ENCODE measurements at regions not wholly inside any gene's neighbourhood (a gene's known extent, or its start where the extent isn't known, plus 50 kb on each side); places are given as distances from the start of the nearest gene placed in this dataset.
"Not testable (repeated sequence)": the region's sequence is repeated elsewhere in the genome, so short reads cannot be mapped to it uniquely, and the experiment has no call there.

DNA sequence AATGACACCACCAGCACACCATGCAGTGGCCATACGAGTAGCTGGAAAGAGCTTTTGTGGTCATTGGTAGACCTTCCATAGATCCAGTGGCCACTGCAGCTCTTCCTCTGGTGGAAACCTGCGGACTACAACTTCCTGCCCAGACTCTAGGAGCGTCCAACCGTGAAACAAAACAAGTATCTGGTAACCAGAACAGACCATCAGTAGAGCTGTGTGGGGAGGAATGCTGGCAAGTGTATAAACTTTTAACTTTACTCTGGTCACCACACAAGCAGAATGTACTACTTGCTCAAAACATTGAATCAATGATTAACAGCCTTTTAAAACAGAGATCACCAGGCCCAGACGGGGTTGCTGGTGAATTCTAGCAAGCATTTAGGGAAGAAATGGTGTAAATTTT lies 154.7 kb upstream of the DGKB start:
- no peak for ATAC-seq
- TF ChIP-seq OSR1 (CRISPR knock-in tag; IDR thresholded peaks at IDR 0.05), result no peak

GRCh38 chr7:15054304-15054703 lies 151.8 kb upstream of the DGKB start:
- ATAC-seq, result not testable (repeated sequence)

- TF ChIP-seq CREB5 (CRISPR knock-in tag; IDR thresholded peaks at IDR 0.05; ENCODE audit: low read depth), result no peak
- TF ChIP-seq CSDC2 (CRISPR knock-in tag; IDR thresholded peaks at IDR 0.05), result no peak
- TF ChIP-seq TOX (CRISPR knock-in tag; IDR thresholded peaks at IDR 0.05; ENCODE audit: borderline replicate concordance), result no peak
- no peak for TF ChIP-seq ZC3H10 (CRISPR knock-in tag; IDR thresholded peaks at IDR 0.05)
- no peak for TF ChIP-seq PATZ1 (CRISPR knock-in tag; IDR thresholded peaks at IDR 0.05; ENCODE audit: borderline replicate concordance)
- TF ChIP-seq ISL1 (CRISPR knock-in tag; IDR thresholded peaks at IDR 0.05), result no peak
- TF ChIP-seq, protein P1, sequence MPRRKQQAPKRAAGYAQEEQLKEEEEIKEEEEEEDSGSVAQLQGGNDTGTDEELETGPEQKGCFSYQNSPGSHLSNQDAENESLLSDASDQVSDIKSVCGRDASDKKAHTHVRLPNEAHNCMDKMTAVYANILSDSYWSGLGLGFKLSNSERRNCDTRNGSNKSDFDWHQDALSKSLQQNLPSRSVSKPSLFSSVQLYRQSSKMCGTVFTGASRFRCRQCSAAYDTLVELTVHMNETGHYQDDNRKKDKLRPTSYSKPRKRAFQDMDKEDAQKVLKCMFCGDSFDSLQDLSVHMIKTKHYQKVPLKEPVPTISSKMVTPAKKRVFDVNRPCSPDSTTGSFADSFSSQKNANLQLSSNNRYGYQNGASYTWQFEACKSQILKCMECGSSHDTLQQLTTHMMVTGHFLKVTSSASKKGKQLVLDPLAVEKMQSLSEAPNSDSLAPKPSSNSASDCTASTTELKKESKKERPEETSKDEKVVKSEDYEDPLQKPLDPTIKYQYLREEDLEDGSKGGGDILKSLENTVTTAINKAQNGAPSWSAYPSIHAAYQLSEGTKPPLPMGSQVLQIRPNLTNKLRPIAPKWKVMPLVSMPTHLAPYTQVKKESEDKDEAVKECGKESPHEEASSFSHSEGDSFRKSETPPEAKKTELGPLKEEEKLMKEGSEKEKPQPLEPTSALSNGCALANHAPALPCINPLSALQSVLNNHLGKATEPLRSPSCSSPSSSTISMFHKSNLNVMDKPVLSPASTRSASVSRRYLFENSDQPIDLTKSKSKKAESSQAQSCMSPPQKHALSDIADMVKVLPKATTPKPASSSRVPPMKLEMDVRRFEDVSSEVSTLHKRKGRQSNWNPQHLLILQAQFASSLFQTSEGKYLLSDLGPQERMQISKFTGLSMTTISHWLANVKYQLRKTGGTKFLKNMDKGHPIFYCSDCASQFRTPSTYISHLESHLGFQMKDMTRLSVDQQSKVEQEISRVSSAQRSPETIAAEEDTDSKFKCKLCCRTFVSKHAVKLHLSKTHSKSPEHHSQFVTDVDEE (CRISPR knock-in tag; IDR thresholded peaks at IDR 0.05), result no peak
- TF ChIP-seq SNAI2 (CRISPR knock-in tag; IDR thresholded peaks at IDR 0.05), result no peak
- TF ChIP-seq BACH2 (CRISPR knock-in tag; IDR thresholded peaks at IDR 0.05; ENCODE audit: borderline replicate concordance), result no peak
- TF ChIP-seq ESRRG (CRISPR knock-in tag; IDR thresholded peaks at IDR 0.05), result no peak
- TF ChIP-seq ARNTL (CRISPR knock-in tag; IDR thresholded peaks at IDR 0.05; ENCODE audit: borderline replicate concordance, low read depth), result no peak
- no peak for TF ChIP-seq ZNF70 (CRISPR knock-in tag; IDR thresholded peaks at IDR 0.05)
- TF ChIP-seq ZNF565 (CRISPR knock-in tag; conservative IDR thresholded peaks at IDR 0.05; ENCODE audit: low read depth), result no peak
- TF ChIP-seq CSRNP3 (CRISPR knock-in tag; IDR thresholded peaks at IDR 0.05), result no peak
- TF ChIP-seq ZFP3 (CRISPR knock-in tag; IDR thresholded peaks at IDR 0.05), result no peak
- TF ChIP-seq OSR1 (CRISPR knock-in tag; IDR thresholded peaks at IDR 0.05), result no peak
- TF ChIP-seq TCF4 (CRISPR knock-in tag; IDR thresholded peaks at IDR 0.05; ENCODE audit: borderline replicate concordance), result no peak
- ATAC-seq, result no peak
Observed at GRCh38 chr7:15049157-15049556, 146.6 kb upstream of the DGKB start.

DNA sequence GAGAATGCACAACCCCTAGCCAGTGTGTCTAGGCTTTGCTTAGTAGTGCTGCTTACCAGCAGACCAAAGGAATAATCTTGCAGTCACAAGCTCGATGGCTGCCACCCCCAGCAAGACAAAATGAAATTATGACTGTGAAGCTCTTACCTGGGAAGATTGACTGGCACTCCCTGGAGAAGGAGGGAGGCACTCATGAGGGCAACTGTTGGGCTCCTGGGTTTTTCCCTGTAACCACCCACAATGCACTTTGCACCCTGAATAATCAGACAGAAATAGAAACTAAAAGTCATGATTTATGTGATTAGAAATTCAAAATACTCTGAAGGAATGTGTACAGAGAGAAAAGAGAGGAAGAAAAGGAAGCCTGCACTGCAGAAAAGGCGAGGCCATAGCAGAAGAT lies 144.3 kb upstream of the DGKB start:
- ATAC-seq, result no peak
- TF ChIP-seq RARB (CRISPR knock-in tag; IDR thresholded peaks at IDR 0.05), result no peak
- no peak for TF ChIP-seq ARNTL (CRISPR knock-in tag; IDR thresholded peaks at IDR 0.05; ENCODE audit: borderline replicate concordance, low read depth)
- TF ChIP-seq ESRRG (CRISPR knock-in tag; IDR thresholded peaks at IDR 0.05), result no peak
- no peak for TF ChIP-seq ZC3H10 (CRISPR knock-in tag; IDR thresholded peaks at IDR 0.05)
- TF ChIP-seq ZNF70 (CRISPR knock-in tag; IDR thresholded peaks at IDR 0.05), result no peak

GRCh38 chr7:15043931-15044330 lies 141.4 kb upstream of the DGKB start:
- ATAC-seq, result no peak
- TF ChIP-seq, protein P2, sequence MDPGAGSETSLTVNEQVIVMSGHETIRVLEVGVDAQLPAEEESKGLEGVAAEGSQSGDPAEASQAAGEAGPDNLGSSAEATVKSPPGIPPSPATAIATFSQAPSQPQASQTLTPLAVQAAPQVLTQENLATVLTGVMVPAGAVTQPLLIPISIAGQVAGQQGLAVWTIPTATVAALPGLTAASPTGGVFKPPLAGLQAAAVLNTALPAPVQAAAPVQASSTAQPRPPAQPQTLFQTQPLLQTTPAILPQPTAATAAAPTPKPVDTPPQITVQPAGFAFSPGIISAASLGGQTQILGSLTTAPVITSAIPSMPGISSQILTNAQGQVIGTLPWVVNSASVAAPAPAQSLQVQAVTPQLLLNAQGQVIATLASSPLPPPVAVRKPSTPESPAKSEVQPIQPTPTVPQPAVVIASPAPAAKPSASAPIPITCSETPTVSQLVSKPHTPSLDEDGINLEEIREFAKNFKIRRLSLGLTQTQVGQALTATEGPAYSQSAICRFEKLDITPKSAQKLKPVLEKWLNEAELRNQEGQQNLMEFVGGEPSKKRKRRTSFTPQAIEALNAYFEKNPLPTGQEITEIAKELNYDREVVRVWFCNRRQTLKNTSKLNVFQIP (CRISPR knock-in tag; IDR thresholded peaks at IDR 0.05; ENCODE audit: borderline replicate concordance, low read depth), result no peak
- TF ChIP-seq TCF4 (CRISPR knock-in tag; IDR thresholded peaks at IDR 0.05; ENCODE audit: borderline replicate concordance) (no peak), RARB (CRISPR knock-in tag; IDR thresholded peaks at IDR 0.05) (no peak), CSDC2 (CRISPR knock-in tag; IDR thresholded peaks at IDR 0.05) (no peak), ZNF8 (CRISPR knock-in tag; IDR thresholded peaks at IDR 0.05) (no peak), ARNTL (CRISPR knock-in tag; IDR thresholded peaks at IDR 0.05; ENCODE audit: borderline replicate concordance, low read depth) (no peak), PATZ1 (CRISPR knock-in tag; IDR thresholded peaks at IDR 0.05; ENCODE audit: borderline replicate concordance) (no peak), ZFP3 (CRISPR knock-in tag; IDR thresholded peaks at IDR 0.05) (no peak), ESRRG (CRISPR knock-in tag; IDR thresholded peaks at IDR 0.05) (no peak), ZC3H10 (CRISPR knock-in tag; IDR thresholded peaks at IDR 0.05) (no peak), PPARA (CRISPR knock-in tag; IDR thresholded peaks at IDR 0.05; ENCODE audit: borderline replicate concordance) (no peak), CREB5 (CRISPR knock-in tag; IDR thresholded peaks at IDR 0.05; ENCODE audit: low read depth) (no peak), ZNF565 (CRISPR knock-in tag; conservative IDR thresholded peaks at IDR 0.05; ENCODE audit: low read depth) (no peak)

All from SK-N-SH treated with all-trans-retinoic acid at 6 μM for 48 hours (cell line).